ENCODE measurements at regions not wholly inside any gene's neighbourhood (a gene's known extent, or its start where the extent isn't known, plus 50 kb on each side); places are given as distances from the start of the nearest gene placed in this dataset.
"Not testable (repeated sequence)": the region's sequence is repeated elsewhere in the genome, so short reads cannot be mapped to it uniquely, and the experiment has no call there.

DNA sequence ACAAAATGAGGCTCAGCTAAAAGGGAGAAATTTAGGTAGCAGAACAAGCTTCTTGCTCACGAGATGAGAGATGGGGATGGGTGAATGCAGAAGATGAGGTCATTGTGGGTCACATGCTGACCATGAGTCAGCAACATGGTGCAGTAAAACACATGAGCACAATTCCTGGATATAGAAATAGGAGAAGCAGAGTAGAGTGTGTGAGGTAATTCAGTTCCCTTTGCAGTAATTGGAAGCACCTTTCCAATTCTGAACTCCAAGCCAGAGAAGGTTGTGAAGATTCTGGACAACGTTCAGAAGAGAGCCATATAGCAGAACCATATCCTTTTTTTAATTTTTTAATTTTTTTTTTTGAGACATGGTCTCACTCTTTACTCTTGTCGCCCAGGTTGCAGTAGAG lies 62.0 kb upstream of the LMNTD1 start:
- ATAC-seq (ENCODE audit: low FRiP score) (no peak), DNase-seq (ENCODE audit: low spot score) (no peak)
- TF ChIP-seq, protein P1, sequence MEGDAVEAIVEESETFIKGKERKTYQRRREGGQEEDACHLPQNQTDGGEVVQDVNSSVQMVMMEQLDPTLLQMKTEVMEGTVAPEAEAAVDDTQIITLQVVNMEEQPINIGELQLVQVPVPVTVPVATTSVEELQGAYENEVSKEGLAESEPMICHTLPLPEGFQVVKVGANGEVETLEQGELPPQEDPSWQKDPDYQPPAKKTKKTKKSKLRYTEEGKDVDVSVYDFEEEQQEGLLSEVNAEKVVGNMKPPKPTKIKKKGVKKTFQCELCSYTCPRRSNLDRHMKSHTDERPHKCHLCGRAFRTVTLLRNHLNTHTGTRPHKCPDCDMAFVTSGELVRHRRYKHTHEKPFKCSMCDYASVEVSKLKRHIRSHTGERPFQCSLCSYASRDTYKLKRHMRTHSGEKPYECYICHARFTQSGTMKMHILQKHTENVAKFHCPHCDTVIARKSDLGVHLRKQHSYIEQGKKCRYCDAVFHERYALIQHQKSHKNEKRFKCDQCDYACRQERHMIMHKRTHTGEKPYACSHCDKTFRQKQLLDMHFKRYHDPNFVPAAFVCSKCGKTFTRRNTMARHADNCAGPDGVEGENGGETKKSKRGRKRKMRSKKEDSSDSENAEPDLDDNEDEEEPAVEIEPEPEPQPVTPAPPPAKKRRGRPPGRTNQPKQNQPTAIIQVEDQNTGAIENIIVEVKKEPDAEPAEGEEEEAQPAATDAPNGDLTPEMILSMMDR (IDR thresholded peaks at IDR 0.05), result no peak

GRCh38 chr12:25616286-25616685 lies 63.2 kb upstream of the LMNTD1 start:
- ATAC-seq (ENCODE audit: low FRiP score), result no peak
- TF ChIP-seq, protein P1 (IDR thresholded peaks at IDR 0.05), result no peak
- DNase-seq (ENCODE audit: low spot score), result no peak

GRCh38 chr12:25617991-25618390 lies 64.9 kb upstream of the LMNTD1 start:
- ATAC-seq (ENCODE audit: low FRiP score) (no peak), DNase-seq (ENCODE audit: low spot score) (no peak)
- TF ChIP-seq, protein P1 (IDR thresholded peaks at IDR 0.05), result no peak

GRCh38 chr12:25623816-25624215 lies 70.7 kb upstream of the LMNTD1 start:
- ATAC-seq (ENCODE audit: low FRiP score), result no peak
- DNase-seq (ENCODE audit: low spot score), result no peak
- TF ChIP-seq, protein P1 (IDR thresholded peaks at IDR 0.05), result no peak

- TF ChIP-seq, protein P1 (IDR thresholded peaks at IDR 0.05), result no peak
- no peak for DNase-seq (ENCODE audit: low spot score)
Observed at GRCh38 chr12:25625146-25625545, 72.1 kb upstream of the LMNTD1 start.

GRCh38 chr12:25629341-25629740 lies 76.3 kb upstream of the LMNTD1 start:
- no peak for DNase-seq (ENCODE audit: low spot score)
- no peak for ATAC-seq (ENCODE audit: low FRiP score)
- TF ChIP-seq, protein P1 (IDR thresholded peaks at IDR 0.05), result no peak

More at GRCh38 chr12:25625146-25625545, 72.1 kb upstream of the LMNTD1 start:
- ATAC-seq (ENCODE audit: low FRiP score), result no peak

- DNase-seq (ENCODE audit: low spot score); ATAC-seq (ENCODE audit: low FRiP score): not testable (repeated sequence)
Observed at GRCh38 chr12:25630735-25631515, 77.8 kb upstream of the LMNTD1 start.

- ATAC-seq (ENCODE audit: low FRiP score); DNase-seq (ENCODE audit: low spot score): not testable (repeated sequence)
Observed at GRCh38 chr12:25633149-25633548, 80.1 kb upstream of the LMNTD1 start.

Data from omental fat pad (tissue), 3 donors.